Activated CD4-positive, alpha-beta T cell treated with anti-CD3 and anti-CD28 coated beads for 4 hours (primary cell): ENCODE measurements at regions not wholly inside any gene's neighbourhood (a gene's known extent, or its start where the extent isn't known, plus 50 kb on each side); places are given as distances from the start of the nearest gene placed in this dataset.

Source experiments
- DNase-seq, 2 donors: peaks; one replicate each; pipeline ENCODE4 v3.0.0-alpha.2; 2020

DNA sequence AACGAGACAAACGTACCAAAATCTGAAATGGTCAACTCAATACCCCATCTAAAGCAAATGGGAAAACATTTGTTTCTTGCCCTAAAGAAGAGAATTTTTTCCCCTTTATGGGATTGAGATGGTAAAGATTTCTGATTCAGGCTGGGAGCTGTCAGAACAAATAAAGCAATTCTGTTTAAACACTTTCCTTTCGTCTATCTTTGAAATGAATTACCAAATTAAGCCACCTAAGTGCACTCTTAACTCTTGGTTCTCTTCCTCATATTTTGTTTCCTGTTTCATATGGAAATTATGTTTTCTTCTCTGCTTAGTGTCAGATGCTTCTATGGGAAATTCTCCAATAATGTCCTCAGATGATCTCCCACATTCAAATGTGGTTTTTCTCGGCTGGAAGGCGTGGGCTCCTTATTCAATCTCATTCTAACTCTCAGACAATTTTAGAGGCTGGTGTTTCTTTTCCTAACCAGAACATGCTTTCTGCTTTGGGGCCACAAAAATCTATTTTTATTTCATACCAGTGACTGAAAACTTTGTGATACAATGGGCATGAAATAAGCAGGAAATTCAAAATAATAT lies 50.3 kb upstream of the HPF1 start:
- DNase-seq: no peak
